ENCODE measurements at regions not wholly inside any gene's neighbourhood (a gene's known extent, or its start where the extent isn't known, plus 50 kb on each side); places are given as distances from the start of the nearest gene placed in this dataset.

- DNase-seq, result no peak
Measured at GRCh38 chr2:172658945-172659344, 76.7 kb upstream of the RAPGEF4 start.

- no peak for DNase-seq
Measured at GRCh38 chr2:172662099-172662498, 73.5 kb upstream of the RAPGEF4 start.

- DNase-seq, result no peak
Measured at GRCh38 chr2:172664766-172665165, 70.9 kb upstream of the RAPGEF4 start.

- no peak for DNase-seq
Measured at GRCh38 chr2:172667581-172668325, 67.9 kb upstream of the RAPGEF4 start.

- no peak for DNase-seq
Measured at GRCh38 chr2:172671501-172671900, 64.1 kb upstream of the RAPGEF4 start.

- DNase-seq, result no peak
Measured at GRCh38 chr2:172672114-172672513, 63.5 kb upstream of the RAPGEF4 start.

- no peak for DNase-seq
Measured at GRCh38 chr2:172673056-172673683, 62.5 kb upstream of the RAPGEF4 start.

- peak; percentile 35 to 63 for DNase-seq
Measured at GRCh38 chr2:172674034-172674967, 61.3 kb upstream of the RAPGEF4 start.

- no peak for DNase-seq
Measured at GRCh38 chr2:172674968-172675303, 60.7 kb upstream of the RAPGEF4 start.

- no peak for DNase-seq
Measured at GRCh38 chr2:172677363-172677762, 58.3 kb upstream of the RAPGEF4 start.

GRCh38 chr2:172680436-172681068, 55.1 kb upstream of the RAPGEF4 start:
- DNase-seq, result no peak

GRCh38 chr2:172685467-172685866, 50.2 kb upstream of the RAPGEF4 start:
- no peak for DNase-seq
